Activated naive CD4-positive, alpha-beta T cell treated with anti-CD3 and anti-CD28 coated beads, Interleukin-2, amount 50 U/mL, for 72 hours (primary cell): ENCODE measurements at regions not wholly inside any gene's neighbourhood (a gene's known extent, or its start where the extent isn't known, plus 50 kb on each side); places are given as distances from the start of the nearest gene placed in this dataset.
"Not testable (repeated sequence)": the region's sequence is repeated elsewhere in the genome, so short reads cannot be mapped to it uniquely, and the experiment has no call there.

Source experiments
- ATAC-seq, 2 donors: fragments of 150-1000 bp; cut with Tn5 transposase; 2 replicates each; pipeline ENCODE4 v1.10.0; 2021; ENCODE audit warnings: mild to moderate bottlenecking in 2 of 2, moderate library complexity in 2 of 2
- DNase-seq, 2 donors: peaks; one replicate each; pipeline ENCODE4 v3.0.0; 2021 to 2022; ENCODE audit warnings: low spot score in 2 of 2
- H3K27ac Mint-ChIP-seq, 2 donors: one replicate each; pipeline ENCODE4 v1.8.0; 2022; ENCODE audit warnings: mild to moderate bottlenecking in 2 of 2, mixed read lengths in 2 of 2
- H3K36me3 Mint-ChIP-seq, 2 donors: one replicate each; pipeline ENCODE4 v1.8.0; 2022; ENCODE audit warnings: mixed read lengths in 2 of 2
- H3K9me3 Mint-ChIP-seq, 2 donors: one replicate each; pipeline ENCODE4 v1.8.0; 2022; ENCODE audit warnings: mixed read lengths in 2 of 2

DNA sequence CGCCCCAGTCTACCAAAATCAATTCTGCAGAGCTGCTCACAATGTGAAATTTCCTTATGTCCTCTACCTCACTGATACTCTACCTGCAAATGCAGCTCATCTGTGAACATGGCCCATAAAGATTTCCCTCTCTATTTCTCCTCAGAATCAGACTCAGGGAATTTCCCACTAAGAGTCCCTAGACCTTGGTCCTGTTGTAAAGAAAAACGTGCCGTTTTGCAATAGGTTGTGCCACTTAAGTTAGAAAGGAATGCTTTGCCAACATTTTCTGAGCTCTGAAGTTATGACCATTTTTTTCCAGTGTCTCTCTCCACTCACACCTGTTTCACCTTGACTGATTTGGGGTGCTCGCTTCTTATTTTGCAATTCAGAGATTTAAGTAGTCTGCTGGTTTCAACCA lies 100.7 kb downstream of the SPDYE17 start:
- ATAC-seq = not testable (repeated sequence)

DNA sequence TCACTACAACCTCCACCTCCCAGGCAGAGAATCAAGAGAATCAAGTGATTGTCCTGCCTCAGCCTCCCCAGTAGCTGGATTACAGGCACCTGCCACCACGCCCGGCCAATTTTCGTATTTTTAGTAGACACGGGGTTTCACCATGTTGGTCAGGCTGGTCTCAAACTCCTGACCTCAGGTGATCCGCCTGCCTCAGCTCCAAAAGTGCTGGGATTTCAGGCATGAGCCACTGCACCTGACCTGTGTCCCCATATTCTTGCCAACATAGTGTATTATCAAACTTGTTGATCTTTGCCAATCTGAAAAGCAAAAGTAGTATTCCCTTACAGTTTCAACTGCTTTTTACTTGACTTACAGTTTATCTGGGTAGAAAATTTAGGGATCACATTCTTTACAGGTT lies 101.7 kb downstream of the SPDYE17 start:
- not testable (repeated sequence) for H3K27ac Mint-ChIP-seq, H3K36me3 Mint-ChIP-seq

More for the DNA sequence above, 100.7 kb downstream of the SPDYE17 start:
- DNase-seq, H3K27ac Mint-ChIP-seq, H3K36me3 Mint-ChIP-seq, H3K9me3 Mint-ChIP-seq: not testable (repeated sequence)

GRCh38 chr7:76928751-76929150 lies 103.4 kb downstream of the SPDYE17 start:
- not testable (repeated sequence) for H3K27ac Mint-ChIP-seq, ATAC-seq, DNase-seq, H3K9me3 Mint-ChIP-seq, H3K36me3 Mint-ChIP-seq

More for the DNA sequence above, 101.7 kb downstream of the SPDYE17 start:
- H3K9me3 Mint-ChIP-seq, ATAC-seq, DNase-seq: not testable (repeated sequence)

GRCh38 chr7:76927741-76928393 lies 104.3 kb downstream of the SPDYE17 start:
- not testable (repeated sequence) for H3K9me3 Mint-ChIP-seq, DNase-seq, H3K27ac Mint-ChIP-seq, H3K36me3 Mint-ChIP-seq, ATAC-seq

GRCh38 chr7:76926416-76926815 lies 105.7 kb downstream of the SPDYE17 start:
- H3K27ac Mint-ChIP-seq, H3K9me3 Mint-ChIP-seq, ATAC-seq, DNase-seq, H3K36me3 Mint-ChIP-seq: not testable (repeated sequence)

DNA sequence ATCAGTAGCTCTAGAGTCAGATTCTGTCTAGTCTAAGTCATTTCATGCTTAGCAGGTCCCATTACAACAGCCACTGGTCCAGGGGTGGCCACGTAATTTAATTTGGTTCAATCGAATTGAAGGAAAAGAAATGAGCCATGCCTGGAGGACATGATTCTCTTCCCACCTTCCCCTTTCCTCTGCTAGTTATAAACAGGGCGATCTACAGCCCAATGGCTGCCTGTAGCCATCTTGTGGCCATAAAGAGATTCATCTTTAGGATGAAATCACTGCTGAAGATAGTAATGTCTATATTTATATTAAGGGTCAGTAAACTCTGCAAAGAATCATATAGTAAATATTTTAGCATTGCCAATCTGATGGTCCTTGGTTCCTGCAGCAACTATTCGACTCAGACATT lies 107.4 kb downstream of the SPDYE17 start:
- ATAC-seq, DNase-seq, H3K9me3 Mint-ChIP-seq, H3K27ac Mint-ChIP-seq, H3K36me3 Mint-ChIP-seq: not testable (repeated sequence)

- H3K9me3 Mint-ChIP-seq, H3K27ac Mint-ChIP-seq, ATAC-seq: not testable (repeated sequence)
These were observed 113.5 kb downstream of the SPDYE17 start for GRCh38 chr7:76918619-76919018.

GRCh38 chr7:76914361-76914760 lies 117.8 kb downstream of the SPDYE17 start:
- not testable (repeated sequence) for H3K9me3 Mint-ChIP-seq, ATAC-seq

More at GRCh38 chr7:76918619-76919018, 113.5 kb downstream of the SPDYE17 start:
- H3K36me3 Mint-ChIP-seq, DNase-seq: not testable (repeated sequence)

GRCh38 chr7:76912011-76912814 lies 119.9 kb downstream of the SPDYE17 start:
- H3K9me3 Mint-ChIP-seq, H3K36me3 Mint-ChIP-seq, DNase-seq, ATAC-seq: not testable (repeated sequence)
- peak overlapping the region; percentile 6 to 65 for H3K27ac Mint-ChIP-seq

More at GRCh38 chr7:76914361-76914760, 117.8 kb downstream of the SPDYE17 start:
- not testable (repeated sequence) for H3K36me3 Mint-ChIP-seq, H3K27ac Mint-ChIP-seq, DNase-seq

- ATAC-seq, H3K27ac Mint-ChIP-seq, H3K36me3 Mint-ChIP-seq, H3K9me3 Mint-ChIP-seq, DNase-seq: not testable (repeated sequence)
These were observed 127.5 kb downstream of the SPDYE17 start for GRCh38 chr7:76904688-76905087.

DNA sequence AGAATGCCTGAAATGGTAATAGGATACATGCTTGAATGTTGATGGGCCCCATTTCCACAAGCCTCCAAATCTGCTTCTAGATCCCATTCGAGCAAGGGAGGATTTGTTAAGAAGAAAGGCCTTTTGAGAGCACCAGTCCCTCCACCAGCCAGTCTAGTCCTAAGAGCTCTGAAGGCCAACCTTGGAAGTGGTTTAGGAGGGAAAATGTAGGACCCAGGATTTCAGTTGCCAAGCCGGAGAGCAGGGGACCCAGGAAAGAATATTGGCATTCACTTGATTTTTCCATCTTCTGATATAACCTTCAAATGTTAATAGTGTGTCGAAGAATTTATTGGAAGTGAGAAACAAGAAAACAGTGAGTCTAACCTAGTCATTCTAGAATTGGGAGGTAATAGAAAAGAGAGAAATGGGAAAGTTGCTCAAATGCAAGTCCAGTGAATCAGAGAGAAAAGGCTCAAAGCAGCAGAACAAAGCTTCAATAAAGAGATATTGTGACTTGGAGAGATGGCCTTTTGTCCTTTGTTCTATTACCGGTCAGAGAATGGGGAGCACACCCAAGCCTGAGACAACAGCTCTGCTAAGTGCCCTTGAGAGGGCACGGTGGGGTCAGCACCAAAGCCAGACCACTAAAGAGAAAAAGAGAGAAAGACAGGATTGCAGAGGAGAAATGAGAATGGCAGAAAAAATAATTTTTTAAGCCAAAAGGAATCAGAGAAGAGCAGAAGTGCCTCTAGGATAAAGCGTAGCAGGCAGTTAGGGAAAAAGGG lies 130.0 kb downstream of the SPDYE17 start:
- DNase-seq, ATAC-seq, H3K27ac Mint-ChIP-seq, H3K36me3 Mint-ChIP-seq, H3K9me3 Mint-ChIP-seq: not testable (repeated sequence)

- DNase-seq, H3K27ac Mint-ChIP-seq, H3K9me3 Mint-ChIP-seq, ATAC-seq, H3K36me3 Mint-ChIP-seq: not testable (repeated sequence)
These were observed 133.4 kb downstream of the SPDYE17 start for GRCh38 chr7:76898807-76899206.

GRCh38 chr7:76897007-76897406 lies 135.2 kb downstream of the SPDYE17 start:
- H3K27ac Mint-ChIP-seq, DNase-seq, H3K9me3 Mint-ChIP-seq, H3K36me3 Mint-ChIP-seq, ATAC-seq: not testable (repeated sequence)

DNA sequence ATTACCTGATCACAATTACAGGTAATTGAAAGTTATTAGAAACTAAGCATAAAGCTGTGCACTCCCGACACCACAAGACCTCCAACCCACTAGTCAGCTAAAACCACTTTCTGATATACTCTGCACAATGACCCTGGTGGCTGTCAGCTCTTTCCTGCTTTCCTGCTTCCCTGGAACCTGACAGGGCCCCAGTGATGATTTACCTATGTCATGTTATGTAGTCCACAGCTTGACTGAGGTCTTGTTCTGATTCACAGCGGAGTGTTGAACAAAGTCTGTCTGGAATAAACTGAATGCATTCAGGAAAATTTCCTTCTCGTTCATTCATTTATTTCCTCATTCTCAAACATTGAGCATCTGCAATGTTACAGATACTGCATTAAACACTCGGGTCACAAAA lies 136.5 kb downstream of the SPDYE17 start:
- H3K27ac Mint-ChIP-seq, H3K36me3 Mint-ChIP-seq, DNase-seq, ATAC-seq, H3K9me3 Mint-ChIP-seq: not testable (repeated sequence)

GRCh38 chr7:76891771-76892170 lies 140.4 kb downstream of the SPDYE17 start:
- not testable (repeated sequence) for ATAC-seq, H3K27ac Mint-ChIP-seq, DNase-seq, H3K36me3 Mint-ChIP-seq, H3K9me3 Mint-ChIP-seq

- H3K9me3 Mint-ChIP-seq, H3K36me3 Mint-ChIP-seq, H3K27ac Mint-ChIP-seq, DNase-seq: not testable (repeated sequence)
- ATAC-seq = peak; percentile 66 to 67
These were observed 152.3 kb downstream of the SPDYE17 start for GRCh38 chr7:76879733-76880288.
